ENCODE measurements at regions not wholly inside any gene's neighbourhood (a gene's known extent, or its start where the extent isn't known, plus 50 kb on each side); places are given as distances from the start of the nearest gene placed in this dataset.

DNA sequence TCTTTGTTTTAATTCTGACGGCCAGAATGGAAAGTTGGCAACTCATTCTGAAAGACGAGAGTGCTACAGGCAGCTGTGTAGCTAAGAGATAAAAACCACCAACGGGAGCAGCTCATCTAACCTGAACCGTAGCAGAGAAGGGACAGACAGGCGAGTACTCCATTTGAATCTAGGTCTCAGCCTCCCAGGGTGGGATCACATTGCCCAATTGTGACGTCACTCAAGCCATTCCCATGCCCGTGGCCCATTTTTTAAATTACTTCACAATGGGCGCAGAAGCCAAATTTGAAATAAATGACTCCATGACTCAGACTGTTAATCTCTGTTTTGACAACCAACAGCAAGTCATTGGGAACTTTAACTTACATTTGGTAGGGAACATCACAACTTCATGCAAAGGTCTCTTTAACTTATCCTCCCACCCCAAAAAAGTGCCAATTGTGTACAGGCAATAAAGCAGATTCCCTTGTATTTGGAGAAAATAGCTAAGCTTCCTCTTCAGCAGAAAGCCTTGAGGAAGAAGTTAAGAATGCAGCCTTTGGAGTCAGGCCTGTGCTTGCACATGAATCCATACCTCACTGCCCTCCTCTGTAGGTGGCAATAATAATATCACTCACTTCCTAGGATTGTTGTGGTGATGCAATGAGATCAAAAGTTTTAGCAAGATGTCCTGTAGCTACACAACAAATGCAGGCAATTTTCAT, 93.2 kb upstream of the KIF5B start (continued):
- TF ChIP-seq, protein P1, sequence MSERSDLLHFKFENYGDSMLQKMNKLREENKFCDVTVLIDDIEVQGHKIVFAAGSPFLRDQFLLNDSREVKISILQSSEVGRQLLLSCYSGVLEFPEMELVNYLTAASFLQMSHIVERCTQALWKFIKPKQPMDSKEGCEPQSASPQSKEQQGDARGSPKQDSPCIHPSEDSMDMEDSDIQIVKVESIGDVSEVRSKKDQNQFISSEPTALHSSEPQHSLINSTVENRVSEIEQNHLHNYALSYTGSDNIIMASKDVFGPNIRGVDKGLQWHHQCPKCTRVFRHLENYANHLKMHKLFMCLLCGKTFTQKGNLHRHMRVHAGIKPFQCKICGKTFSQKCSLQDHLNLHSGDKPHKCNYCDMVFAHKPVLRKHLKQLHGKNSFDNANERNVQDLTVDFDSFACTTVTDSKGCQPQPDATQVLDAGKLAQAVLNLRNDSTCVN (CRISPR knock-in tag; IDR thresholded peaks at IDR 0.05), result no peak
- TF ChIP-seq DLX4 (CRISPR knock-in tag; IDR thresholded peaks at IDR 0.05), result no peak
- TF ChIP-seq ATF7 (IDR thresholded peaks at IDR 0.05), result peak; percentile 73; the same call in 1 of the 2 replicates
- no peak for TF ChIP-seq PHTF2 (CRISPR knock-in tag; IDR thresholded peaks at IDR 0.05)
- no peak for TF ChIP-seq ZNF384 (IDR thresholded peaks at IDR 0.05; ENCODE audit: low read depth, low read length)
- no peak for TF ChIP-seq PREB (CRISPR knock-in tag; IDR thresholded peaks at IDR 0.05)
- TF ChIP-seq, protein P2, sequence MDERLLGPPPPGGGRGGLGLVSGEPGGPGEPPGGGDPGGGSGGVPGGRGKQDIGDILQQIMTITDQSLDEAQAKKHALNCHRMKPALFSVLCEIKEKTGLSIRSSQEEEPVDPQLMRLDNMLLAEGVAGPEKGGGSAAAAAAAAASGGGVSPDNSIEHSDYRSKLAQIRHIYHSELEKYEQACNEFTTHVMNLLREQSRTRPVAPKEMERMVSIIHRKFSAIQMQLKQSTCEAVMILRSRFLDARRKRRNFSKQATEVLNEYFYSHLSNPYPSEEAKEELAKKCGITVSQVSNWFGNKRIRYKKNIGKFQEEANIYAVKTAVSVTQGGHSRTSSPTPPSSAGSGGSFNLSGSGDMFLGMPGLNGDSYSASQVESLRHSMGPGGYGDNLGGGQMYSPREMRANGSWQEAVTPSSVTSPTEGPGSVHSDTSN (CRISPR knock-in tag; IDR thresholded peaks at IDR 0.05; ENCODE audit: low read depth), result no peak
- TF ChIP-seq, protein P2 (tag; conservative IDR thresholded peaks at IDR 0.05; ENCODE audit: low read depth), result peak; percentile 42
- peak; percentile 72 for TF ChIP-seq FOSL1 (tag; conservative IDR thresholded peaks at IDR 0.05)
- no peak for TF ChIP-seq RBM15 (IDR thresholded peaks at IDR 0.05; ENCODE audit: insufficient read depth, low read length)
- TF ChIP-seq DPF2 (IDR thresholded peaks at IDR 0.05), result 0 out of 2 replicates have a peak, but pooled peaks have one; percentile 44
- TF ChIP-seq TAF1 (IDR thresholded peaks at IDR 0.05; ENCODE audit: control insufficient read depth, extremely low read depth, insufficient read depth, low read length, severe bottlenecking), result no peak
- TF ChIP-seq DNMT1 (IDR thresholded peaks at IDR 0.05), result no peak
- TF ChIP-seq CEBPG (CRISPR knock-in tag; IDR thresholded peaks at IDR 0.05), result no peak
- peak; percentile 45 to 74; a peak in 3 of 4 replicates for TF ChIP-seq CEBPG (tag; conservative IDR thresholded peaks at IDR 0.05 in 1 of 2, IDR thresholded peaks at IDR 0.05 in 1 of 2)
- TF ChIP-seq ARID1B (IDR thresholded peaks at IDR 0.05), result peak; percentile 52; the same call in 1 of the 2 replicates
- no peak for TF ChIP-seq POLR2B (IDR thresholded peaks at IDR 0.05; ENCODE audit: low read depth, partially characterized antibody)
- no peak for TF ChIP-seq ASH1L (IDR thresholded peaks at IDR 0.05; ENCODE audit: borderline replicate concordance, low read depth, partially characterized antibody)
- no peak for TF ChIP-seq TBL1XR1 (IDR thresholded peaks at IDR 0.05; ENCODE audit: low read length in 2 of 2)
- TF ChIP-seq TCFL5 (CRISPR knock-in tag; conservative IDR thresholded peaks at IDR 0.05), result no peak
- no peak for TF ChIP-seq ZNF217 (CRISPR knock-in tag; IDR thresholded peaks at IDR 0.05)
- no peak for TF ChIP-seq NCOA1 (IDR thresholded peaks at IDR 0.05; ENCODE audit: low read depth)
- TF ChIP-seq KLF10 (CRISPR knock-in tag; IDR thresholded peaks at IDR 0.05), result no peak
- TF ChIP-seq CREB1 (IDR thresholded peaks at IDR 0.05), result no peak
- no peak for TF ChIP-seq CREB1 (CRISPR knock-in tag; IDR thresholded peaks at IDR 0.05)

Data from K562 (cell line).